GM19438 (cell line): ENCODE measurements at regions not wholly inside any gene's neighbourhood (a gene's known extent, or its start where the extent isn't known, plus 50 kb on each side); places are given as distances from the start of the nearest gene placed in this dataset.

Source experiments
- ATAC-seq: cut with Tn5 transposase; IDR thresholded peaks from one replicate; pipeline ENCODE4 v1.9.1; 2021; ENCODE audit warnings: low read depth; ENCODE audit not compliant: unreplicated experiment

GRCh38 chr10:76736392-76736791, 901.2 kb downstream of the KCNMA1 start:
- no peak for ATAC-seq

GRCh38 chr10:76735866-76736265, 901.7 kb downstream of the KCNMA1 start:
- no peak for ATAC-seq

DNA sequence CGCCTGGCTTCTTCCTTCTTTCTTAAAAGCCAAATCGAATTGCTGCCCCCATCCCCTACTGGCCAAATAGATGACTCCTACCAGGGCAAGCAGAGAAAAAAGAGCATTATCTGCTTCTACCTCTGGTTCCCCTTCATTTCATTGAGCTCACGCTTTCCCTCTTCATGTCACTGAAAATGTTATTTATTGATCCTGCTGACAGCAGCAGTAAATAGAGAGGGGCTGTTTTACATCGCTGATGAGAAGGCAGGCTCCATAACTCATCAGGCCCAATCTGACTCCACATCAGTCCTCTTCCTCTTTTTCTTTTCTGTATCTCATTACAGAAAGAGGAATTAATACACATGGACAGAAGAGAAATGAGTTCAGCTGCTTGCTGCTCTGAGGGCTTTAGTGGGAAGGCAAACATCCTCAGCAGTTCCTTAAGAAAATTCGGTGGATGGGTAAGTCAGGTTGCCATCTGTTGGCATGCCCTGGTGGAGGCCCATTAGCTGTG, 904.1 kb downstream of the KCNMA1 start:
- no peak for ATAC-seq

- ATAC-seq, result no peak
Measured at GRCh38 chr10:76732306-76732705, 905.3 kb downstream of the KCNMA1 start.

DNA sequence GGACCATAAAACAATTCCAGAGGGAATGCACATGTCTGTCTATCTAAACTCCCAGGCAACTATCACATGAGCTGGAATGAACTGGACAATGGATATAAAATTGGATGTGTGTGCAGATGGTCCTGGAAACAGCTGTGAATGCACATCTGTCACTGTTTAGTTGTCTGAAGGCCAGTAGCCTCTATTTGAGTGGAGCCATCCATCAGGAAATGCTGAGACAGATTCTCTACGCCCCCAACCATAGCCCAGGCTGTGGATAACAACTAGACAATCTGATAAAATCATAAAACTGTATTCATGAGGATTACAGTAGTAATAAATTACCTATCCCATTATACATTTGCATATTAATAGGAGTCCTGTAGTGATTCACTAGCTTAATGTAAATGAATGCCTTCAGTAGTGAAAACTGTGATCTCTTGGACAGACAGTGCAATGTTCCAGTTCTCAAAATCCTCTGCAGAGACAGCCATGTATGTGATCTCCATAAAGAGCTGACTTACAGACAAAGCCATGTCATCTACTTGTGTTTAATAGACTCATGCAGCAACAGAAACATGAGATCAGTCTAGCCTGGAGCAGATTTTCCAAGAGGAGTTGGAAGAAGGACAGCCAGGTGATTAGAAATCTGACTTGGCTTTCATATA, 907.6 kb downstream of the KCNMA1 start:
- no peak for ATAC-seq

- ATAC-seq, result no peak
Measured at GRCh38 chr10:76729346-76729745, 908.3 kb downstream of the KCNMA1 start.

DNA sequence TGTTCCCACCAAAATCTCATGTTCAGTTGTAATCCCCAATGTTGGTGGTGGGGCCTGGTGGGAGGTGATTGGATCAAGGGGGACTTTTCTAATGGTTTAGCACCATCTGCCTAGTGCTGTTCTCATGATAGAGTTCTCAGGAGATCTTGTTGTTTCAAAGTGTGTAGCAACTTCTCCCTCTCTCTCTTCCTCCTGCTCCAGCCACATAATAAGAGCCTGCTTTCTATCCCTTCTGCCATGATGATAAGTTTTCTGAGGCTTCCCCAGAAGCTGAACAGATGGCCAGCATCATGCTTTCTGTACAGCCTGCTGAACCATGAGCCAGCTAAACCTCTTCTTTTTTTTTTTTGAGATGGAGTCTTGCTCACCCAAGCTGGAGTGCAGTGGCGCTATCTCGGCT, 910.6 kb downstream of the KCNMA1 start:
- ATAC-seq, result no peak

DNA sequence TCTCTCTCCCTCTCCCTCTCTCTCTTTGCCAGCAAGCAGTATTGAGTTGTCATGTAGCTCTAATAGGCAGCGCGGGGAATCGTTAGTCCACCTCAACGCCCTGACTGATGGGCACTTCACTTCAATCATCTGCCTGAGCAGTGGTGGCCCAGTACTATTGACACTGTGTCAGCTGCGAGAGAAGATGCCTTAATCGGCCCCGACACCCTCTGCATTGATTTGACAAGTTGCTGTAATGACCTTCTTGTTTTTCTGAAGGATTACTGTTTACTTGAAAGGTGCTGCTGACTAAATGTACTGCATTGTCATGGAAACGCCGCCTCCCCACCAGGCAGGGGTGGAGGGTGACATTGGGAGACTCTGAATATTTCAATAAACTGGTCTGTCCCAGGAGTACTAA, 913.8 kb downstream of the KCNMA1 start:
- ATAC-seq, result no peak

- ATAC-seq, result no peak
Measured at GRCh38 chr10:76721891-76722505, 915.6 kb downstream of the KCNMA1 start.

GRCh38 chr10:76719006-76719405, 918.6 kb downstream of the KCNMA1 start:
- ATAC-seq, result no peak

GRCh38 chr10:76717141-76717540, 920.5 kb downstream of the KCNMA1 start:
- no peak for ATAC-seq

DNA sequence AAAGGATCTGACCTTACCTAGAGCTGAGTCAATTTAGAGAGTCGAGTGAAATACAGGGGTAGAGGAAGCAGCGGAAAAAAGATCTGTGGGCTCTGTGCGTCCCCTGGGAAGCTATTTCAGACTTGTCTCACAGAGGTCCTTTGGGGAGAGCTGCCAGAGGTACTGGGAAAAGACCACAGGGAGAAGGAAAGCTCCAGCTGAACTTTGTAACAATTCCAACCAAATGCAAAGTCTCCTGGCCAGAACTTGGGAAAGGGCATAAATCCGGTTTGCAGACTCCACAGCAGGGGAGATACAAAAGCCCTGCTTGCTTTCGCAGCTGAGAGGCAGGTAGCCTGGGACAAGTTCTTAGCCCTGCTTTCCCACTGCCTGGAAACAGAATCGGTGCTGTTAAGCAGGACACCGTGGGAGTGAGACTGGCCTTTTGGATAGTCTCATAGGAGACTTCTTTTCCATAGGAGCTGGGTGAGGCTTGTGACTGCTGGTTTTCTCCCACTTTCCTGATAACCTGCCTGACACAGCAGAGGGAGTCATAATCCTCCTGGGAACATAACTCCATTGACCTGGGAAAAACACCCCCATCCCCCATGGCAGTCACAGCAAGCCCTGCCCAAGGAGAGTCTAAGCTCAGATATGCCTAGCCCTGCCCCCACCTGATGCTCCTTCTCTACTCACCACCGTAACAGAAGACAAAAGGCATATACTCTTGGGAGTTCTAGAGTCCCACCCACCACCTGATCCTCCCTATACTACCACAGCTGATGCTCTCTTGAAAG, 926.2 kb downstream of the KCNMA1 start:
- no peak for ATAC-seq

DNA sequence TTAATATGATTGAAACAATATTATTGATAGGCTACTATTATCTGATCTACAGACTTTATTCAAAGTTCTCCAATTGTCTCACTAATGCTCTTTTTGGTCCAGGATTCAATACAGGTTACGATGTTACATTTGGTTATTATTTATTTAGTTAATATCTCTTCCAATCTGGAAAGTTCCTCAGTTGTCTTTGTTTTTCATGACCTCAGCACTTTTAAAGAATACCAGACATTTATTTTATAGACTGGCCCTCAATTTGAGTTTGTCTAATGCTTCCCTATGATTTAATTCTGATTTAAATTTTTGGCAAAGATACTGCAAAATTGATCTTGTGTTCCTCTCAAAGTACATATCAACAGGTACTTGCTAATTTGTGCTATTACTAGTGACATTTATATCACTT, 937.4 kb downstream of the KCNMA1 start:
- ATAC-seq, result no peak

DNA sequence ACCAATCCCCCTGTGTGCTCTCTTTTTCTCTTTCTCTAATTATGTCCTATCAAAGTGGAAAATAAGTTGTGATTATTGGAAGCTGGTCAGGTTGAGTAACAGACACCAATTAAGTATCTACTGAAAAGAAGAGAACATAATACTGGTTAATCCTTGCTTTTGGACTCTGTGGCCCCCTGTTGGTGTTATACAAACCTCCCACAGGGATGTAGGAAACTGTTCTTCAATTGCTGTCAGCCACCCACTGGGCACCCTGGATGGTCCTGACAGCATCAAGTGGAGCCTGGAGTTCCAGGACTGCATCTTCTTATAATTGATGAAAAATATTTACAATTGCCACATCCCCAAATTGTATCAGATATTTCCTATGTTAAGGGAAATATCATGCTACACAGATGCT, 939.7 kb downstream of the KCNMA1 start:
- no peak for ATAC-seq

DNA sequence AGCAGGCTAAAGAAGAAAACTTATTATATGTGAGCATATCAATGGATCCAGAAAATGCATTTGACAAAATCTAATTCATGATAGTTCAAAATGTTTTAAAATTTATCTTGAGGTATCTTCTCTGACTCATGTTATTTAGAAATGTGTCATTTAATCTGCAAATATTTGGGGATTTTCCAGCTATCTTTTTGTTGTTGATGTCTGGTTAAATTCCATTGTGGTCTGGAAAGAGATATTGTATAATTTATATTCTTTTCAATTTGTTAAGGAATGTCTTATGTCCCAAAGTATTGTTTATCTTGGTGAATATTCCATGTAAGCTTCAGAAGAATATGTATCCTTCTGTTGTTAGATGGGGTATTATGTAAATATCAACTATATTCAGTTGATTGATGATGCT, 942.5 kb downstream of the KCNMA1 start:
- ATAC-seq, result no peak

- ATAC-seq, result no peak
Measured at GRCh38 chr10:76686201-76686600, 951.4 kb downstream of the KCNMA1 start.

GRCh38 chr10:76684968-76685367, 952.6 kb downstream of the KCNMA1 start:
- no peak for ATAC-seq

GRCh38 chr10:76681153-76681552, 956.5 kb downstream of the KCNMA1 start:
- no peak for ATAC-seq

GRCh38 chr10:76679030-76679429, 958.6 kb downstream of the KCNMA1 start:
- no peak for ATAC-seq

GRCh38 chr10:76675951-76676587, 961.5 kb downstream of the KCNMA1 start:
- ATAC-seq, result no peak

DNA sequence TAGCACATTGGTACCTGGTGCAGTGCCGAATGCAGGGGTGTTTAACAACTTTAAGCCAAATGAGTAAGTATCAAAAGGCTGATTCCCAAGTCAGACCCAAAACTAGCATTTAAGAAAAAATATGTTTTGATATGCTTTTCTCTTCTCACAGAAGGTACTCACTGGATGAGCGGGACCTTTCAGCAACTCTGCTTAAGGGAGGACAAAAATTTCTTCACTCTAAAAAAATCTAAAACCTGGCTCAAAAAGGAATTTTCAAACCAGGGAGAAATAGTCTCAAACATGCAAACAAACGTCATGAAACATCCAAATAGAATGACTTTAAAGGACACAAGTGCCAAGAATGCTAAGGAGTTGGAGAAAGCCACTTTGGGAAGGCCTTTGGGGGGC, 962.1 kb downstream of the KCNMA1 start:
- ATAC-seq, result no peak
